Middle frontal gyrus (tissue), 1 donor: ENCODE measurements at regions not wholly inside any gene's neighbourhood (a gene's known extent, or its start where the extent isn't known, plus 50 kb on each side); places are given as distances from the start of the nearest gene placed in this dataset.
"Not testable (repeated sequence)": the region's sequence is repeated elsewhere in the genome, so short reads cannot be mapped to it uniquely, and the experiment has no call there.

Experiments used
- DNase-seq: peaks from one replicate; pipeline ENCODE4 v3.0.0-alpha.2; 2015; ENCODE audit warnings: low spot score; ENCODE audit errors: extremely low spot score

DNA sequence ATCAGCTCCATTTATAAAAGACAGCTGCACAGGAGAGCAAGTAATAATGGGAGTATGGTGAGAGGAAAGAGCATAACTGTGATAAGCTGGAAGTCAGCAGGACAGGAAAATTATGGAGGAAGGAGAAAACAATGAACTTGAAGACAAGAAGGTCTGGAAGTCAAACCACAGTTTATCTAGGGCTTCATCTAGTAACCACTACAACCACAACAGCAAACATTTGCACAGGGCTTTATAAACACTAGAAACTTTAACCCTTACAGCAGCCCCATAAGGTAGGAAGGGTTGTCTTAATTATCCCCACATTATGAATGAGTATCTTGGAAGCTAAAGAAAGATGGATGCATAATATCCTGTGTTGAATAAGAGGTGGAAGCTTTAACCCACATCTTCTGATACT, 820.8 kb downstream of the IGSF11 start:
- no peak for DNase-seq

DNA sequence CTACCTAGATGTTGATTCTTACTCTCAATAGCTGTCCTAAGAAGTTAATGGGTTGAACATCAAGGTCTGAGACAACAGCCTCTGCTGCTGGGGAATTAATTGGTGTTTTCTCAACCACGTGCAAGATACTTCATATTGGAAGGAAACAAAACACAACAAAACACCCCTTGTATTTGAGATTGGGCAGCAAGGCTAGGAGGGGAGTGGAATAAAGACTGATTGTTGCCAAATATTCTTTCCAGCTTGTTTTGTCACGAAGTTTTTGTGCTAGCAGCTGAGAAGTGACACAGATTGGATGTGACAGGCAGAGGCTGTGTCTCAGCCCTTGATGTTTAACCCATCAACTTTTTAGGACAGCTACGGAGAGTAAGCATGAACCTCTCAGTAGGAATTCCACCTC, 808.4 kb downstream of the IGSF11 start:
- DNase-seq: no peak

GRCh38 chr3:118227191-118227590, 807.5 kb downstream of the IGSF11 start:
- DNase-seq: no peak

DNA sequence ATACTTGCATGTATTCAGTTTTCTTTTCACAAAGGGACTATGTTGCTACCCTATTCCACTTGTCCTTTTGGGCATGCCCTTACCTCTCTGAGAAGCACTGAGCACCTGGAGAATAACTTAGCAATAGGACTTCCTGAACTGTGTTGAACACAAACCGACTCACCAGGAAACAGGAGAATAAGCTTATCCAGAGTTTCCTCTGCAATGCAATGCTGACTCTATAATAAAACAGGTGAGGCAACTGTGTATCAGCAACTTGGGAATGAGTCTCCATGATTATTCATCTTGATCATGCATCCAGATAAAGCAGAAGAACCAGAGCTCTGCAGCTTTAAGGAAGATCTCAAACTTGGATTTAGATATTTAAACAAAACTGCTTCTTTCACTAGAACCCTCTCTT, 806.5 kb downstream of the IGSF11 start:
- no peak for DNase-seq

- DNase-seq: no peak
Observed at GRCh38 chr3:118229196-118229595, 805.5 kb downstream of the IGSF11 start.

GRCh38 chr3:118231578-118231977, 803.1 kb downstream of the IGSF11 start:
- no peak for DNase-seq

- no peak for DNase-seq
Observed at GRCh38 chr3:118239253-118239652, 795.4 kb downstream of the IGSF11 start.

GRCh38 chr3:118244761-118245160, 789.9 kb downstream of the IGSF11 start:
- DNase-seq: no peak

DNA sequence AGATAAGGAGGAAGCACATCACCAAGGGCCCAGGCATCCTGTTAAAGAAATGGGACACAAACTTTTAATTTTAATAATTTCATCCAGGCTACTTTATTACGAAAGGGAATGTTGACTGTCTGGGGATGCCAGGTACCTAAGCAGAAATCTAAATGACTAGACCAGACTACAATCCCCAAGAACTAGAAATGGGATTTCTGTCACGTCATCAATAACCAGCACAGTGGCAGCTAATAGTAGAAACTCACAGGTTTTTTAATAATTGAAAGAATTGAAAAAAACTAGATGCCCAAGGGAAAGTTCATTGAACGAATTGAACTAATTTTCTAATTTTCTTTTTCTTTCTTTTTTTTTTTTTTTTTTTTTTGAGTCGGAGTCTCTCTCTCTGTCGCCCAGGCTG, 789.3 kb downstream of the IGSF11 start:
- no peak for DNase-seq

DNA sequence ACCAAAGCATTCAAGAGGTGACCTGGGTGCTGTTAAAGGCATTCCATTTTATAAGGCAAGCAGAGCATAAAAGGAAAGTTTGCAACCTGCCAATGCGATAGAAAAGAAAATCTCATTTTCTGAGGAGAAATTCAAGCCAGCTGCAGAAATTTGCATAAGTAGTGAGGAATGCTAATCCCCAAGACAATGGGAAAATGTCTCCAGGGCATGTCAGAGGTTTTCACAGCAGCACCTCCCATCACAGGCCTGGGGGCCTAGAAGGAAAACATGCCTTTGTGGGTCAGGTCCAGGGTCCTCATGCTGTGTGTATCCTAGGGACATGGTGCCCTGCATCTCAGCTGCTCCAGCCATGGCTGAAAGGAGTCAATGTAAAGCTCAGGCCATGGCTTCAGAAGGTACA, 775.8 kb downstream of the IGSF11 start:
- not testable (repeated sequence) for DNase-seq

GRCh38 chr3:118262800-118263402, 771.7 kb downstream of the IGSF11 start:
- DNase-seq: no peak

- no peak for DNase-seq
Observed at GRCh38 chr3:118267588-118267987, 767.1 kb downstream of the IGSF11 start.

GRCh38 chr3:118269537-118270125, 765.0 kb downstream of the IGSF11 start:
- DNase-seq: no peak

DNA sequence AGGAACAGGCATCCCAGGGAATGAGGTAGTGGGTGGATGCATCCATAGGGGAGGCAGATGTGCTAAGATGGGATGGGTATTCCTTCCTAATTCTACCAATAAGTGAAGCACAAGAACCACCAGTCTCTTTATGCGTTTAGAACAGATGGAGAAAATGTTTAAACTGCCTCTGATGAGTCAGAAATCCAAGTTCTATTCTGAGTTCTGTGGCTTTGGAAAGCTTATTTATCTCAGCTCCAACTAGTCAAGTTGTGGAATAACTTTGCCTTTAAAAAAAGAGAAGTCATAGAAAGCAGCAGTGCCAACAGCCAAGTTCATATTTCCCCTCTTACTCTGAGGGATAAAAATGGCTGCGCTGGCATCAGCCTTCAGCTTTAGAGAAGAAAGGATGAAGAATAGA, 761.7 kb downstream of the IGSF11 start:
- peak; percentile 52 for DNase-seq

DNA sequence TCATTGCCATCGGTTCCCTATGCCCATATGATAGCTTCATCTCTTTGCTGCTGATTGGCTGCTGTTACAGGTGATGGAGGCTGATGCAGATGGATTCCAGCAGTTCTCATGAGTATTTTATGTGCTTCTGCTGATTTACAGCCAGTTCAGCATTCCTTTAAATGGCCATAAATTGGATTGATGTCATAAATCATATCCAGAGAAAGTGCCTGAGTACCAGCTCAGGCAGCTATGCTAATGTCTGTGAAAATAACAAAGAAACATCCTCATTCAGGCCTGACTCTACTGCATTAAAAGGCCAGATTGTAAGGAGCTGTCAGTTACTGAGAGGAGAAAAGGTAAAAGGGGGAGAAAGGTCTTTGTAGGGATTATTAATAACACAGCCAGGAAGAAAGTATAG, 756.8 kb downstream of the IGSF11 start:
- no peak for DNase-seq

DNA sequence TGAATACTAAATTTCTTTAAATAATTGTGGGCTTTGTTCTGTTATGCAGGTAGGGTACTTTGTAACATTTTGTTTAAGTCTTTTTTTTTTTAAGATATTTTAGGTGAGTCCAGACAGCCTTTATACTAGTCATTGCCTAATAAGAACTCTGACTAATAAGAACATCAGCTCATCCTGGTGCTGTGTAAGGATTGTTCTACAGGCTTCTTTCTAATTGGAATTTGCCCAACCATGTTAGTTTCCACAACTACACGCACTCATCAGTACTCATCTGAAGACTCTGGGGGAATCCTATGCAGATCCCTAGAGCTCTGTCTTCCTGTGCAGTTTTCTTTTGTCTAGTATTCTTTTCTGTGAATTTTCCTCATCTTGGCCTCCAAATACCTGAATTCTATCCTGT, 741.8 kb downstream of the IGSF11 start:
- DNase-seq: no peak

- DNase-seq: no peak
Observed at GRCh38 chr3:118298133-118298532, 736.5 kb downstream of the IGSF11 start.

DNA sequence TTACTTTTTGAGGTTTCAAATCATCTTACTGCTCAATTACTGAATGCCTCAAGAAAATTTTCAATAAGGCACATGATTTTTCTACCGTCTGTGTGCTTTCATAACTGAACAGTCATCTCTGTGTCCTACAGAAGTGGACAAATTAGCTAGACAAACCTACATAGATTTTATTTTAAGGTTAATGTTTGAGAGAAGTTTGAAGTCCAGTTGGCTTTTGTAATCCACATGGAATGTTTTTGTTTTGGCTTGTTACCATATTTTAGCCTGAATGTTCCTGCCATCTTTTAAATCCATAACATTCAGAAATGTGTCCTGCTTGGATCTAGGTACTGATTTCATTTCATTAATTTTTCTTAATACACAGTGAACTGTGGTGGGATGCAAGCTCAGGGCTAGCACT, 730.1 kb downstream of the IGSF11 start:
- DNase-seq: no peak

DNA sequence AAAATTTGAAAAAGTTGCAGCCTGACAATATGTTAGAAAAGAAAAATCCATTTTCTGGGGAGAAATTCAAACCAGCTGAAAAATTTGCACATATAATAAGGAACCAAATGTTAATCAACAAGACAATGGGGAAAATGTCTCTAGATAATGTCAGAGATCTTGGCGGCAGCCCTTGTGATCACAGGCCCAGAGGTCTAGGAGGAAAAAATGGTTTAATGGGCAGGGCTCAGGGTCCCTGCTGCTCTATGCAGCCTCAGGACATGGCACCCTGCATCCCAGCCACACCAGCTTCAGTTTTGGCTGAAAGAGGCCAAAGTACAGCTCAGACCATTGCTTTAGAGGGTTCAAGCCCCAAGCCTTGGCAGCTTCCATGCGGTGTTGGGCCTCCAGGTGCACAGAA, 701.9 kb downstream of the IGSF11 start:
- DNase-seq: no peak

DNA sequence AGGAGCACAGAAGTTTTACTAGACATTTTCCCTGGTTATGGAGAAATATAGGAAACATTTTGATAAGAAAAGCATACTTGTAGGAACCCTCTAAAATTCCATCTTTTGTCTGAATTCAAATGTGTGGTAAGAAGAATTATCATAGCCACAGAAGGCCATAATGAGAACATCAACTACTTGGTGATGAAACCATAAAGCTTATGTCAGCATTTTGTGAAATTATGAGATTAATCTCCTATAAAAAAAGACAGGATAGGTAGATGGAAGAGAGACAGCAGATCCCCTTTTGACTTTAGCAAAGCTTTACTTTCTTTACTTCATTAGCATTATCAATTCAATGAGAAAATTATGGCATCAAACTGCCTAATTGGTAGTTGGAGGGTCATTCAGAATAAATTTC, 697.0 kb downstream of the IGSF11 start:
- no peak for DNase-seq

- no peak for DNase-seq
Observed at GRCh38 chr3:118347396-118348168, 687.1 kb downstream of the IGSF11 start.

GRCh38 chr3:118348169-118348557, 686.5 kb downstream of the IGSF11 start:
- DNase-seq: no peak

GRCh38 chr3:118354556-118354955, 680.1 kb downstream of the IGSF11 start:
- no peak for DNase-seq
